Testis (tissue), 2 donors: ENCODE measurements at regions not wholly inside any gene's neighbourhood (a gene's known extent, or its start where the extent isn't known, plus 50 kb on each side); places are given as distances from the start of the nearest gene placed in this dataset.

ENCODE experiments used
- DNase-seq: peaks from one replicate; pipeline ENCODE4 v3.0.0-alpha.2; 2019
- H3K27ac ChIP-seq, 2 donors: fragments of 200-600 bp; sonication (generic); one replicate each; pipeline ENCODE4 v1.5.1; 2019
- H3K27me3 ChIP-seq: fragments of 200-600 bp; sonication (generic); one replicate; pipeline ENCODE4 v1.5.1; 2019
- H3K36me3 ChIP-seq: fragments of 200-600 bp; sonication (generic); one replicate; pipeline ENCODE4 v1.5.1; 2017; ENCODE audit warnings: low read depth; ENCODE audit errors: missing control alignments
- H3K4me1 ChIP-seq: fragments of 200-600 bp; sonication (generic); one replicate; pipeline ENCODE4 v1.5.1; 2019
- H3K4me3 ChIP-seq, 2 donors: fragments of 200-600 bp; sonication (generic); one replicate each; pipeline ENCODE4 v1.5.1; 2017 to 2019
- H3K9me3 ChIP-seq: fragments of 200-600 bp; sonication (generic); one replicate; pipeline ENCODE4 v1.5.1; 2017
- POLR2A ChIP-seq: fragments of 450-650 bp; IDR thresholded peaks from one replicate; pipeline ENCODE4 v1.6.1; 2017; ENCODE audit warnings: antibody characterized with exemption, mild to moderate bottlenecking, moderate library complexity
- WGBS, 2 donors: methylation state at CpG; one replicate each; pipeline ENCODE4 v1.1.5; 2018; 5-methylcytosine and 5-hydroxymethylcytosine counted together
- intact Hi-C: fragments of 100-400 bp; cut with DNase I; formaldehyde crosslinking; loops from one replicate; pipeline ENCODE4 v1.15.1; 2023; ENCODE audit warnings: low total_unique reads
- TF ChIP-seq, protein P1 (sequence below), 3 experiments: fragments of 450-650 bp in 2 of 3; fragments of 200-600 bp in 1 of 3; sonication (generic) in 1 of 3; IDR thresholded peaks; one replicate each; pipeline ENCODE4 v1.5.1; 2016 to 2019; ENCODE audit warnings: antibody characterized with exemption in 3 of 3, mild to moderate bottlenecking in 2 of 3, moderate library complexity in 1 of 3

DNA sequence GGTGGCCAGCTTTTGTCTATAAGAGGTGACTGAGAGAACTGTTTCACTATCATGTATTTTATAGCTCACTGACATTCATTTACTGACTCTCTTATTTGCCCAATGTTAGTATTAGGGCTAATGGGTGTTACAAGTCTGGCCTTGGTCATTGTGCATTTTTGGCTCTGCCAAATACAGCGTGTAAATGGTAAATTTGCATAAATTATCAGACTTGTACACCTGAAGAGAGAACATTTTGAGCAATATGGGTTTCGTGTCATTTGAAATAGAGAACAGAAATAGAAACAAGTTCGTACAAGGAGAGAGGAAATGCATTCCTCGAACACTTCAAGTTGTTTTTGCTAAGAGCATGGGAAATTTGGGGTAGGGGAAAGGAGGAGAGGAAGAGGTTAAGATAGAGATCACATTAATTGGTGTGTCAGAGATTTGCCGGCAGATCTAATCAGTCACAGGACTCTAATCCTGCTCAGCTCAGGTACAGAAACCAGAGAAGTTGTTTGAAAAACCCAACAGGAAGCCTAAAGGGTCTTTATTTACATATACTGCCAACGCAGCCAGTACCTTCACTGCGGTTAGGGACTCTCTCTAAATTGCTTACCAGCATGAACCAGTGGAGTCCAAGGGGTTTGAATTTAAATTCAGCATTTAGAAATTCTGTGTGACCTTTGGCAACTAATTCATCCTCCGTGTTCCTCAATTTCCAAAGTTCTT lies 261.5 kb downstream of the GPATCH2 start:
- Histone ChIP-seq H3K36me3 (no peaks in the 10 kb centered on the region), H3K27me3 (no peaks in the 10 kb centered on the region), H3K9me3 (no peaks in the 10 kb centered on the region), H3K4me1 (no peaks in the 10 kb centered on the region), H3K27ac (no peak overlapping the region), H3K4me3 (no peak overlapping the region)
- 37 to 43% methylated on average over 8 of the region's 8 CpGs for WGBS, 2 donors
- no peak for DNase-seq
- TF ChIP-seq POLR2A: no peak
- TF ChIP-seq, protein P1, sequence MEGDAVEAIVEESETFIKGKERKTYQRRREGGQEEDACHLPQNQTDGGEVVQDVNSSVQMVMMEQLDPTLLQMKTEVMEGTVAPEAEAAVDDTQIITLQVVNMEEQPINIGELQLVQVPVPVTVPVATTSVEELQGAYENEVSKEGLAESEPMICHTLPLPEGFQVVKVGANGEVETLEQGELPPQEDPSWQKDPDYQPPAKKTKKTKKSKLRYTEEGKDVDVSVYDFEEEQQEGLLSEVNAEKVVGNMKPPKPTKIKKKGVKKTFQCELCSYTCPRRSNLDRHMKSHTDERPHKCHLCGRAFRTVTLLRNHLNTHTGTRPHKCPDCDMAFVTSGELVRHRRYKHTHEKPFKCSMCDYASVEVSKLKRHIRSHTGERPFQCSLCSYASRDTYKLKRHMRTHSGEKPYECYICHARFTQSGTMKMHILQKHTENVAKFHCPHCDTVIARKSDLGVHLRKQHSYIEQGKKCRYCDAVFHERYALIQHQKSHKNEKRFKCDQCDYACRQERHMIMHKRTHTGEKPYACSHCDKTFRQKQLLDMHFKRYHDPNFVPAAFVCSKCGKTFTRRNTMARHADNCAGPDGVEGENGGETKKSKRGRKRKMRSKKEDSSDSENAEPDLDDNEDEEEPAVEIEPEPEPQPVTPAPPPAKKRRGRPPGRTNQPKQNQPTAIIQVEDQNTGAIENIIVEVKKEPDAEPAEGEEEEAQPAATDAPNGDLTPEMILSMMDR (IDR thresholded peaks at IDR 0.05): no peak
- intact Hi-C loops: no loop called here

DNA sequence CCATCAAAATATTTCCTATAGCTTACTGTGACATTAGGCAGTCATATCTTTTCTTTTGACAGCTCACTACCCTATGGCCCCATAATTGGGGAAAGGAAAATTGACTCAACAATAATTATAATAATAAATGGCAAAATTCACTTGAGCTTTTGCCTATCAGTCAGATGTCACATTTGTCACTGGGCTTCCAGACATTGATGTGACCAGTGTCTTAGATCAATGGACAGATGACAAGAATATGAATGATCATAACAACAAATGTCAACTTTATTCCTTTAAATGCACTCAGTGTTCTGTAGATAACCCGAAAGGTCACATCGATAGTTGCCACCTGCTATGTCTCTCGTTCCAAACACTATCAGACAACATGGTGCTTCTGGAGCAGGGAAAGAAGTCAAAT lies 266.7 kb downstream of the GPATCH2 start:
- Histone ChIP-seq H3K36me3 (no peaks in the 10 kb centered on the region), H3K27ac (no peak overlapping the region), H3K27me3 (no peaks in the 10 kb centered on the region), H3K9me3 (no peaks in the 10 kb centered on the region), H3K4me1 (no peaks in the 10 kb centered on the region), H3K4me3 (no peak overlapping the region)
- WGBS, 2 donors: 75 to 80% methylated on average over 3 of the region's 3 CpGs
- no peak for DNase-seq
- no peak for TF ChIP-seq POLR2A
- TF ChIP-seq, protein P1 (IDR thresholded peaks at IDR 0.05): no peak
- intact Hi-C loops: no loop called here

DNA sequence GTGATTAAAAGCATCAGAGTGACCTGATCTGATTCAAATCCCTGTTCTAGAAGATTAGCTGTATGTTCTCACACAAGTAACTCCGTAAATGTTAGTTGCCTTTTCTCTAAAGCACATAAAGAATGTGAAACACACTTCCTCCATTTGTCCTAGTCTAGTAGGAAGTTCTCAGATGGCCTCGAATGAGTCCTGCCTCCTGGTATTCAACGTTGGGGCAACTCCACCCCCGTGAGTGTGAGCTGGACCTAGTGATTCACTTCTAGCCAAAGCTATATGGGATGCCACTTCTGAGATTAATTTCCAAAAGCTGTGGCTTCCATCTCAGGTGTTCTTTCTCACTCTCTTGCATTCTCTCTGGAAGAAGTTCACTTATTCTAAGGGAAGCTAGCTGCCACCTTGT lies 267.6 kb downstream of the GPATCH2 start:
- no peak for DNase-seq
- Histone ChIP-seq H3K4me1 (no peaks in the 10 kb centered on the region), H3K27ac (no peak overlapping the region), H3K27me3 (no peaks in the 10 kb centered on the region), H3K36me3 (no peaks in the 10 kb centered on the region), H3K9me3 (no peaks in the 10 kb centered on the region), H3K4me3 (no peak overlapping the region)
- intact Hi-C loops: no loop called here
- 68 to 83% methylated on average over 4 of the region's 4 CpGs for WGBS, 2 donors
- no peak for TF ChIP-seq POLR2A
- TF ChIP-seq, protein P1 (IDR thresholded peaks at IDR 0.05): no peak

DNA sequence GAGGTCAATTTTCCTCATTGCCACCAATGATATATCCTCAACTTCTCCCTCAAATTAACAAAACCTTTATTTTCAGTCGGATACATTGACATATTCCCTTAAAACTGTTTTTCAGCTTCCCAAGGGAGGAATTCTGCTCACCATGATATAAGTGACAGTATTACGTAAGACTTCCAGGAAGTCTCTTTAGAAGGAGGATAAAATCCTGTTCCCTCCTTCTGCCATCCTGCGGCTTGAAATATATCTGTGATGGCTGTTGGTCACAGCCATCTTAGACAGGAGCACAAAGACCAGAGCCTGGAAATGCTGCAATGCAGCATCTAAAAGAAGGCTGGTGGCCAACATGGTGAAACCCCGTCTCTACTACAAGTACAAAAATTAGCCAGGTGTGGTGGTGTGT lies 270.4 kb downstream of the GPATCH2 start:
- no peaks in the 10 kb centered on the region for H3K36me3 ChIP-seq
- H3K4me1 ChIP-seq: no peaks in the 10 kb centered on the region
- H3K27ac ChIP-seq: no peak overlapping the region
- WGBS, 2 donors: 69 to 82% methylated on average over 4 of the region's 4 CpGs
- TF ChIP-seq, protein P1 (IDR thresholded peaks at IDR 0.05): no peak
- TF ChIP-seq POLR2A: no peak
- no peak overlapping the region for H3K4me3 ChIP-seq
- no peak for DNase-seq
- no peaks in the 10 kb centered on the region for H3K9me3 ChIP-seq
- H3K27me3 ChIP-seq: no peaks in the 10 kb centered on the region
- intact Hi-C loops: no loop called here

DNA sequence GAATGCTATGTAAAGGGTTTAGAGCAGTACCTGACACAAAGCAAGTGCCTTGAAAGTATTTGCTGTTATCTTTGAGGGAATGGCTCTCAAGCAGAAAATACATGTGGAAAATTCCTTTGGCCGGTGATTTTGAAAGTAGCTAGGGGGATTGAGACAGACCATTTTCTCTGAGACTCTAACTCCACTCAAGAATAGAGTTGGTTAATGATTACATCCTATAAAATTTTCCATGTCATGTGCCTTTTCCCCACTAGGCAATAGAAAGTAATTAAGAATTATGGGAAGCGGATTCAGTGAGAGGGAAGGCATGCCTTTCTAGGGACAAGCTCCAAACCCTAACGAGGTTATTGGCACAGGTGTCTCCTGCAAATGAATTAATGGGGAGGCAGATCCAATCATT lies 276.0 kb downstream of the GPATCH2 start:
- TF ChIP-seq, protein P1 (IDR thresholded peaks at IDR 0.05): no peak
- TF ChIP-seq POLR2A: no peak
- intact Hi-C loops: no loop called here

More for the DNA sequence above, 276.0 kb downstream of the GPATCH2 start:
- no peaks in the 10 kb centered on the region for H3K36me3 ChIP-seq
- H3K9me3 ChIP-seq: no peaks in the 10 kb centered on the region
- H3K27me3 ChIP-seq: no peaks in the 10 kb centered on the region
- H3K4me1 ChIP-seq: no peaks in the 10 kb centered on the region
- no peak overlapping the region for H3K27ac ChIP-seq
- no peak overlapping the region for H3K4me3 ChIP-seq
- WGBS, 2 donors: 53 to 65% methylated on average over 3 of the region's 3 CpGs
- DNase-seq: no peak
